ENCODE measurements at regions not wholly inside any gene's neighbourhood (a gene's known extent, or its start where the extent isn't known, plus 50 kb on each side); places are given as distances from the start of the nearest gene placed in this dataset.
"Not testable (repeated sequence)": the region's sequence is repeated elsewhere in the genome, so short reads cannot be mapped to it uniquely, and the experiment has no call there.

DNA sequence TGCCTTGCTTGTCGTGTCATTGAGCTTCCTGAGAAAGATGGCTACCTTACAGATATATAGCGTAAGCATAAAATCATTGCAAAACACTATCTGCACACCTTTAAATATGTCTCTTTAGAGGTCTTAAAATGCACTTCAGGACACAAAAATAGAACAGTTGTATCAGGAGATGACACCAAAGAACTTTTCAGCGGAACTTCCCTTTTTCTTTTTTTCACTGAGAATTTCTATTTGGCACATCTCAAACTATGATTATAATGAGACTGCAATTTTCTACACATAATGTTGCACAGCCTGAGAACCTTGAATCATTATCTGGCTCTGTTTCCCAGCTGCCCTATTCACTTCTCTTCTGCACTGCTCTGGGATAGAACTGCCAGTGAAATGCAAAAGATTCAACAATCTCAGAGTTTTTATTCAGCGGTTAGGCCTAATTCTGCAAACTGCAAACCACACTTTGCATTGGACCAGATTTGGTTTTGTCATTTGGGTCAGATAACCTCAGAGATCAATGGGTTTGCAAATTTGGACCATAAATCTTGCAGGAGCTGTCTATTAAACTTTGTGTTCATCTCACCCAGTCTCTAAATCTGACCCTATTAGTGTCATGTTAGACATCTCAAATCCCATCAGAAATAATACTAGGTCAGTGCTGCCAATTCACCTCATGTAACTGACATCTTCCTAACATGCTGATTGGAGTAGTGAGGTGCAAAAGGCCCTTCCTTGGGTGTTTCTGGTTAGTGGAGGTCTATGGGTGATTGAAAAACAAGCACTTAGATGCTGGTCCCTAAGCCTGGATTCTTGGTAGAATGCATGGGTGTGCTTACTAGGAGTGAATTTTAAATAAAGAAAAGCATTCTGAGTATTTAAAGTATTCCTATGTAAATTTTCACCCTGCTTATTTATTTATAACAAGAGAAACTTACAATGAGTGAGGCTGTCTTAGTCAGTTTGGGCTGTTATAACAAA, 382.7 kb downstream of the UTRN start (continued):
- TF ChIP-seq GABPA (IDR thresholded peaks at IDR 0.05; ENCODE audit: borderline replicate concordance, insufficient read depth, low read length) (no peak), SP1 (IDR thresholded peaks at IDR 0.05; ENCODE audit: low read depth, low read length) (no peak), FOSL1 (IDR thresholded peaks at IDR 0.05; ENCODE audit: insufficient read depth, low read depth, low read length) (no peak)

DNA sequence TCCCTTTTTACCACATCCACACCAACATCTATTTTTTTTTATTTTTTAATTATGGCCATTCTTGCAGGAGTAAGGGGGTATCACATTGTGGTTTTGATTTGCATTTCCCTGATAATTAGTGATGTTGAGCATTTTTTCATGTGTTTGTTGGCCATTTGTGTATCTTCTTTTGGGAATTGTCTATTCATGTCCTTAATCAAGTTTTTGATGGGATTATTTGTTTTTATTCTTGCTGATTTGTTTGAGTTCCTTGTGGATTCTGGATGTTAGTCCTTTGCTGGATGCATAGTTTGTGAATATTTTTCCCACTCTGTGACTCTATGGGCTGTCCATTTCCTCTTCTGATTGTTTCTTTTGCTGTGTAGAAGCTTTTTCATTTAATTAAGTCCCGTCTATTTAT, 385.1 kb downstream of the UTRN start:
- CTCF ChIA-PET (ENCODE audit: partially characterized antibody); H3K4ac ChIP-seq (replicated peaks; ENCODE audit: insufficient read length, low read depth, low read length); H3K18ac ChIP-seq (ENCODE audit: extremely low read depth, low read length); H3K9me3 ChIP-seq (ENCODE audit: insufficient read depth in 2 of 2, low read depth in 1 of 2, low read length in 1 of 2); POLR2A ChIA-PET (ENCODE audit: partially characterized antibody); H4K91ac ChIP-seq (replicated peaks; ENCODE audit: insufficient read length, low read length); H3K4me2 ChIP-seq (ENCODE audit: insufficient read depth in 1 of 2, low read depth in 2 of 2, low read length in 2 of 2); H2BK12ac ChIP-seq (ENCODE audit: low read depth, low read length); H2BK5ac ChIP-seq (ENCODE audit: low read depth, low read length); H2BK15ac ChIP-seq (ENCODE audit: low read length); H3K56ac ChIP-seq (replicated peaks; ENCODE audit: insufficient read length, low read depth, low read length); FAIRE-seq; H3K4me3 ChIP-seq (ENCODE audit: extremely low read depth in 1 of 4, insufficient read depth in 2 of 4, low read depth in 3 of 4, low read length in 4 of 4); H3K27ac ChIP-seq (ENCODE audit: low read depth, low read length); H2AK5ac ChIP-seq (ENCODE audit: low read depth, low read length); H3K36me3 ChIP-seq (ENCODE audit: control insufficient read depth in 2 of 4, insufficient read depth in 4 of 4, low read length in 3 of 4); DNase-seq (ENCODE audit: low read depth in 1 of 2, low spot score in 2 of 2); H2AFZ ChIP-seq (ENCODE audit: low read length); H3K14ac ChIP-seq (ENCODE audit: insufficient read length); H3K27me3 ChIP-seq (replicated peaks in 1 of 4; ENCODE audit: control insufficient read depth in 3 of 4, extremely low read depth in 1 of 4, insufficient read depth in 3 of 4, low read length in 3 of 4); H3K23me2 ChIP-seq (ENCODE audit: low read depth, low read length); H3K23ac ChIP-seq (ENCODE audit: insufficient read length); H4K20me1 ChIP-seq (replicated peaks in 1 of 2; ENCODE audit: control insufficient read depth in 1 of 2, insufficient read depth in 2 of 2, low read length in 2 of 2); H4K8ac ChIP-seq (ENCODE audit: extremely low read depth, insufficient read depth, low read length); H3K4me1 ChIP-seq (replicated peaks in 1 of 4; ENCODE audit: control insufficient read depth in 3 of 4, insufficient read depth in 4 of 4, low read length in 3 of 4); H2BK120ac ChIP-seq (replicated peaks; ENCODE audit: low read depth, low read length); H3K79me1 ChIP-seq (ENCODE audit: low read depth, low read length); H3K9ac ChIP-seq (replicated peaks in 1 of 4; ENCODE audit: extremely low read depth in 1 of 4, low read depth in 3 of 4, low read length in 3 of 4); H4K5ac ChIP-seq (ENCODE audit: insufficient read length, low read depth, low read length); H2BK20ac ChIP-seq (ENCODE audit: low read length): not testable (repeated sequence)
- H3K79me2 ChIP-seq (ENCODE audit: control insufficient read depth in 1 of 2, insufficient read depth in 2 of 2, low read length in 2 of 2): peaks cover 0 to 56% of the 10 kb centered on the region in 2 experiments; a peak in 2 of 4 replicates
- 93% methylated on average over 1 of the region's 1 CpG; no CpG with 5 or more reads in 1 of the 2 experiments for WGBS, 2 experiments (ENCODE audit: extremely low coverage in 1 of 2, insufficient coverage in 1 of 2, insufficient read length in 1 of 2, insufficient replicate concordance in 2 of 2, low coverage in 1 of 2, low lambda C conversion rate in 2 of 2, missing lambda C conversion rate in 1 of 2)

Measured in H1 (cell line).